Calu3 (cell line): ENCODE measurements at regions not wholly inside any gene's neighbourhood (a gene's known extent, or its start where the extent isn't known, plus 50 kb on each side); places are given as distances from the start of the nearest gene placed in this dataset.

Experiments used
- BruUV-seq: library from RNA; stranded (reverse); fragments of 400-500 nt; replicated peaks from 2 replicates; lab custom pipeline; 2021; lab: Mats Ljungman, UMichigan
- CTCF ChIA-PET: fragments of 300-600 bp; sonication (Branson Sonifier 250); formaldehyde crosslinking; loops from one replicate; lab custom pipeline; 2022; ENCODE audit warnings: antibody characterized with exemption; lab: Charles Lee
- DNase-seq: peaks from one replicate; pipeline ENCODE4 v3.0.0; 2022
- H3K27ac Mint-ChIP-seq: one replicate; pipeline ENCODE4 v1.8.0; 2022; ENCODE audit warnings: mixed read lengths; ENCODE audit not compliant: unreplicated experiment
- H3K27me3 Mint-ChIP-seq: one replicate; pipeline ENCODE4 v1.8.0; 2022; ENCODE audit warnings: mixed read lengths; ENCODE audit not compliant: unreplicated experiment
- H3K36me3 Mint-ChIP-seq: one replicate; pipeline ENCODE4 v1.8.0; 2022; ENCODE audit warnings: mild to moderate bottlenecking, moderate library complexity, mixed read lengths; ENCODE audit not compliant: insufficient read depth, unreplicated experiment
- H3K4me1 Mint-ChIP-seq: one replicate; pipeline ENCODE4 v1.8.0; 2022; ENCODE audit warnings: mild to moderate bottlenecking, low read depth, mixed read lengths; ENCODE audit not compliant: unreplicated experiment
- H3K4me3 Mint-ChIP-seq: one replicate; pipeline ENCODE4 v1.8.0; 2022; ENCODE audit warnings: mild to moderate bottlenecking, low read depth, moderate library complexity, mixed read lengths; ENCODE audit not compliant: unreplicated experiment
- H3K9me3 Mint-ChIP-seq: one replicate; pipeline ENCODE4 v1.8.0; 2022; ENCODE audit warnings: low read depth, mixed read lengths; ENCODE audit not compliant: unreplicated experiment
- intact Hi-C: fragments of 100-400 bp; cut with micrococcal nuclease; formaldehyde crosslinking; loops from one replicate; pipeline ENCODE4 v1.10.0; 2022; ENCODE audit not compliant: unreplicated experiment
- TF ChIP-seq, protein P1 (sequence below): fragments of 200-600 bp; IDR thresholded peaks from one replicate; pipeline ENCODE4 v1.8.0; 2022; ENCODE audit warnings: antibody characterized with exemption; ENCODE audit not compliant: unreplicated experiment

DNA sequence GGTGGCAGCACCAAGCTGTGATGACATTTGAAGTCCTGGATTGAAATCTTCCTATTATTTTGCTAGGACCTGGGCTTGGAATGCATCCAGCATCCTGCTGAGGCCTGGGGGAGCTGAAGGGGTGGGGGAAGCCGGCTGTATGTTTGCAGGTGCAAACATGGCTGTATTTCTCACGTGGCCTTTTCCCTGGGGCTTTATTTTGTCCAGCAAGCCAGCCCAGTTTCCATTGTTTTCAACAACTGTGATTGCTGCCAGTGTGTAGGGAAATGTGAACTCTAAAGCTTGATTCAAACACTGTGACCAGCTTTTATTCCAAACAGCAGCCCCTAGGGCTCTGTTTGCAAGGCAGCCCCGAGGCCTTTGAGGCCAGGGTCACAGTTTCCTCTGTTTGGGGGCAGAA, 683.0 kb downstream of the DHX35 start:
- no peak for DNase-seq
- H3K27me3 Mint-ChIP-seq: no peaks in the 10 kb centered on the region
- H3K36me3 Mint-ChIP-seq: no peaks in the 10 kb centered on the region
- no peaks in the 10 kb centered on the region for H3K4me1 Mint-ChIP-seq
- peaks cover 15% of the 10 kb centered on the region for H3K9me3 Mint-ChIP-seq
- intact Hi-C loops: no loop called here
- no peak overlapping the region for H3K4me3 Mint-ChIP-seq
- H3K27ac Mint-ChIP-seq: no peak overlapping the region
- CTCF ChIA-PET: interaction anchor here (1.1 kb wide), 1 partner anchor 9 kb away, joined by 4 read pairs; no protein-coding TSS in a partner anchor
- no TSS peak for BruUV-seq
- TF ChIP-seq, protein P1, sequence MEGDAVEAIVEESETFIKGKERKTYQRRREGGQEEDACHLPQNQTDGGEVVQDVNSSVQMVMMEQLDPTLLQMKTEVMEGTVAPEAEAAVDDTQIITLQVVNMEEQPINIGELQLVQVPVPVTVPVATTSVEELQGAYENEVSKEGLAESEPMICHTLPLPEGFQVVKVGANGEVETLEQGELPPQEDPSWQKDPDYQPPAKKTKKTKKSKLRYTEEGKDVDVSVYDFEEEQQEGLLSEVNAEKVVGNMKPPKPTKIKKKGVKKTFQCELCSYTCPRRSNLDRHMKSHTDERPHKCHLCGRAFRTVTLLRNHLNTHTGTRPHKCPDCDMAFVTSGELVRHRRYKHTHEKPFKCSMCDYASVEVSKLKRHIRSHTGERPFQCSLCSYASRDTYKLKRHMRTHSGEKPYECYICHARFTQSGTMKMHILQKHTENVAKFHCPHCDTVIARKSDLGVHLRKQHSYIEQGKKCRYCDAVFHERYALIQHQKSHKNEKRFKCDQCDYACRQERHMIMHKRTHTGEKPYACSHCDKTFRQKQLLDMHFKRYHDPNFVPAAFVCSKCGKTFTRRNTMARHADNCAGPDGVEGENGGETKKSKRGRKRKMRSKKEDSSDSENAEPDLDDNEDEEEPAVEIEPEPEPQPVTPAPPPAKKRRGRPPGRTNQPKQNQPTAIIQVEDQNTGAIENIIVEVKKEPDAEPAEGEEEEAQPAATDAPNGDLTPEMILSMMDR: no peak

DNA sequence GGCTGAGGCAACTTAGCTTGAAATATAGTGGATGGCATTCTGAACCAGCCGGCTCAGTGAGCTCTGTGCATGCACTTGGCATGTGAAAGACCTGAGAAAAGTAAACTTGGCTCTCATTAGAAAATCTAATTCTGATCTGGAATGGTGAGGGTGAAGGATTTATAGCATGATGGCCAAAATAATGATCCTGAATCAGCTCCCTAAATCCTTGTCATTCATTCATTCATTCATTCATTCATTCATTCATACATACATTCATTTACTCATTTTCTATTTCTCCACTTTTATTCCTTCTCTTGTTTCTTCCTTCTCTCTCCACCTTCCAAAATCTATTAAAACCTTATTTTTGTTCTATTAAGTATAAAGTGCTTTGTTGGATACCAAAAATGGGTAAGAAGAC, 681.1 kb downstream of the DHX35 start:
- intact Hi-C loops: no loop called here
- BruUV-seq: no TSS peak
- no peaks in the 10 kb centered on the region for H3K36me3 Mint-ChIP-seq
- TF ChIP-seq, protein P1: no peak
- DNase-seq: no peak
- peaks cover 17% of the 10 kb centered on the region for H3K9me3 Mint-ChIP-seq
- CTCF ChIA-PET: no interaction called here
- no peaks in the 10 kb centered on the region for H3K4me1 Mint-ChIP-seq
- H3K4me3 Mint-ChIP-seq: no peak overlapping the region
- H3K27ac Mint-ChIP-seq: no peak overlapping the region
- H3K27me3 Mint-ChIP-seq: no peaks in the 10 kb centered on the region

- Mint-ChIP-seq H3K9me3 (peaks cover 22% of the 10 kb centered on the region), H3K27me3 (no peaks in the 10 kb centered on the region), H3K36me3 (no peaks in the 10 kb centered on the region), H3K4me3 (no peak overlapping the region), H3K4me1 (no peaks in the 10 kb centered on the region), H3K27ac (no peak overlapping the region)
- no TSS peak for BruUV-seq
- TF ChIP-seq, protein P1: no peak
- CTCF ChIA-PET: no interaction called here
- intact Hi-C loops: no loop called here
- no peak for DNase-seq
Measured at GRCh38 chr20:39641423-39641822, 679.3 kb downstream of the DHX35 start.

- Mint-ChIP-seq H3K36me3 (no peaks in the 10 kb centered on the region), H3K27me3 (no peaks in the 10 kb centered on the region), H3K4me3 (no peak overlapping the region), H3K4me1 (no peaks in the 10 kb centered on the region), H3K27ac (no peak overlapping the region), H3K9me3 (peaks cover 18% of the 10 kb centered on the region)
- TF ChIP-seq, protein P1: no peak
- CTCF ChIA-PET: no interaction called here
- no TSS peak for BruUV-seq
- DNase-seq: no peak
- intact Hi-C loops: no loop called here
Measured at GRCh38 chr20:39640147-39640546, 678.0 kb downstream of the DHX35 start.
